ENCODE measurements at regions not wholly inside any gene's neighbourhood (a gene's known extent, or its start where the extent isn't known, plus 50 kb on each side); places are given as distances from the start of the nearest gene placed in this dataset.

DNA sequence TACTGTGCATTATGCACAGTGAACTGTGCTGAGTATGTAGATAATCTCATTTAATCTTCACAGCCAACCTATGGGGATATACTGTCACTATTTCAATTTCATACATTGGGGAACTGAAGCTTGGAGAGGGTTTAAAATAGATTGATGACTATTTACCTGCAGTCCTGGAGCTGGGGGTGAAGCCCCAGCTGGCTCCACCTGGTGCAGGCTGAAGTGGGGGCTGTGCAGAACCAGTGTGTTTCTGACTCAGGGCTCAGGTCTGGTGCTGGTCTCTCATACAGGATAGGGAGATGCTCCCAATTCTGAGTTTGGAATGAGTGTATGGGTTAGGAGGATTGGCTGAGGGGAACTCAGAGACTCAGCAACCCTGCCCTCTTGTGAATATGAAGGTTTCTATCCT is 176.1 kb upstream of the CEP162 start:
- ATAC-seq: no peak
- Histone ChIP-seq H3K27me3 (ENCODE audit: control insufficient read depth, insufficient read depth, low read length) (no peaks in the 10 kb centered on the region), H3K36me3 (ENCODE audit: control insufficient read depth, insufficient read depth, low read length) (no peaks in the 10 kb centered on the region; the same call in 1 of the 2 replicates), H3K9me3 (ENCODE audit: control insufficient read depth, insufficient read depth, low read depth, low read length) (no peaks in the 10 kb centered on the region), H3K27ac (ENCODE audit: low read length) (no peak overlapping the region), H3K4me3 (ENCODE audit: low read depth in 2 of 2, low read length in 2 of 2) (no peak overlapping the region), H3K4me1 (ENCODE audit: control insufficient read depth, insufficient read depth, low read length) (no peaks in the 10 kb centered on the region)
- TF ChIP-seq SIN3A (IDR thresholded peaks at IDR 0.05; ENCODE audit: borderline replicate concordance, insufficient read depth, low read depth, low read length): no peak
- no peak for TF ChIP-seq CTCF (IDR thresholded peaks at IDR 0.05)
- TF ChIP-seq TCF7L2 (IDR thresholded peaks at IDR 0.05; ENCODE audit: low read depth, low read length): no peak
- TF ChIP-seq, protein P1, sequence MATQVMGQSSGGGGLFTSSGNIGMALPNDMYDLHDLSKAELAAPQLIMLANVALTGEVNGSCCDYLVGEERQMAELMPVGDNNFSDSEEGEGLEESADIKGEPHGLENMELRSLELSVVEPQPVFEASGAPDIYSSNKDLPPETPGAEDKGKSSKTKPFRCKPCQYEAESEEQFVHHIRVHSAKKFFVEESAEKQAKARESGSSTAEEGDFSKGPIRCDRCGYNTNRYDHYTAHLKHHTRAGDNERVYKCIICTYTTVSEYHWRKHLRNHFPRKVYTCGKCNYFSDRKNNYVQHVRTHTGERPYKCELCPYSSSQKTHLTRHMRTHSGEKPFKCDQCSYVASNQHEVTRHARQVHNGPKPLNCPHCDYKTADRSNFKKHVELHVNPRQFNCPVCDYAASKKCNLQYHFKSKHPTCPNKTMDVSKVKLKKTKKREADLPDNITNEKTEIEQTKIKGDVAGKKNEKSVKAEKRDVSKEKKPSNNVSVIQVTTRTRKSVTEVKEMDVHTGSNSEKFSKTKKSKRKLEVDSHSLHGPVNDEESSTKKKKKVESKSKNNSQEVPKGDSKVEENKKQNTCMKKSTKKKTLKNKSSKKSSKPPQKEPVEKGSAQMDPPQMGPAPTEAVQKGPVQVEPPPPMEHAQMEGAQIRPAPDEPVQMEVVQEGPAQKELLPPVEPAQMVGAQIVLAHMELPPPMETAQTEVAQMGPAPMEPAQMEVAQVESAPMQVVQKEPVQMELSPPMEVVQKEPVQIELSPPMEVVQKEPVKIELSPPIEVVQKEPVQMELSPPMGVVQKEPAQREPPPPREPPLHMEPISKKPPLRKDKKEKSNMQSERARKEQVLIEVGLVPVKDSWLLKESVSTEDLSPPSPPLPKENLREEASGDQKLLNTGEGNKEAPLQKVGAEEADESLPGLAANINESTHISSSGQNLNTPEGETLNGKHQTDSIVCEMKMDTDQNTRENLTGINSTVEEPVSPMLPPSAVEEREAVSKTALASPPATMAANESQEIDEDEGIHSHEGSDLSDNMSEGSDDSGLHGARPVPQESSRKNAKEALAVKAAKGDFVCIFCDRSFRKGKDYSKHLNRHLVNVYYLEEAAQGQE (IDR thresholded peaks at IDR 0.05; ENCODE audit: insufficient read depth in 1 of 2, low read depth in 2 of 2, low read length in 1 of 2): no peak
- TF ChIP-seq POLR2AphosphoS5 (IDR thresholded peaks at IDR 0.05; ENCODE audit: low read depth, low read length): no peak
- in situ Hi-C loops (cut with HindIII; ENCODE audit: low pct_unique_long_range_greater_than_20kb, low sequenced_read_pairs): no loop called here
- intact Hi-C loops (cut with micrococcal nuclease; ENCODE audit: unreplicated experiment): no loop called here
- DNase-seq (ENCODE audit: low read depth, low spot score): no peak
- CTCF ChIA-PET: no interaction called here
- BruUV-seq (replicated peaks): no TSS peak
- POLR2A ChIA-PET: interaction anchor here (0.7 kb wide), 1 partner anchor 266 kb away, joined by 16 read pairs; no protein-coding TSS in a partner anchor

GRCh38 chr6:84399003-84399402 is 171.6 kb upstream of the CEP162 start:
- POLR2A ChIA-PET: no interaction called here

More at GRCh38 chr6:84399003-84399402, 171.6 kb upstream of the CEP162 start:
- intact Hi-C loops (cut with micrococcal nuclease; ENCODE audit: unreplicated experiment): no loop called here
- Histone ChIP-seq H3K27me3 (ENCODE audit: control insufficient read depth, insufficient read depth, low read length) (no peaks in the 10 kb centered on the region), H3K36me3 (ENCODE audit: control insufficient read depth, insufficient read depth, low read length) (no peaks in the 10 kb centered on the region; the same call in 1 of the 2 replicates), H3K9me3 (ENCODE audit: control insufficient read depth, insufficient read depth, low read depth, low read length) (no peaks in the 10 kb centered on the region), H3K4me3 (ENCODE audit: low read depth in 2 of 2, low read length in 2 of 2) (no peak overlapping the region), H3K27ac (ENCODE audit: low read length) (no peak overlapping the region), H3K4me1 (ENCODE audit: control insufficient read depth, insufficient read depth, low read length) (no peaks in the 10 kb centered on the region)
- in situ Hi-C loops (cut with HindIII; ENCODE audit: low pct_unique_long_range_greater_than_20kb, low sequenced_read_pairs): no loop called here
- DNase-seq (ENCODE audit: low read depth, low spot score) (no peak), ATAC-seq (no peak)
- TF ChIP-seq CTCF (IDR thresholded peaks at IDR 0.05): no peak
- TF ChIP-seq POLR2AphosphoS5 (IDR thresholded peaks at IDR 0.05; ENCODE audit: low read depth, low read length): no peak
- no peak for TF ChIP-seq SIN3A (IDR thresholded peaks at IDR 0.05; ENCODE audit: borderline replicate concordance, insufficient read depth, low read depth, low read length)
- no peak for TF ChIP-seq TCF7L2 (IDR thresholded peaks at IDR 0.05; ENCODE audit: low read depth, low read length)
- CTCF ChIA-PET: no interaction called here
- no TSS peak for BruUV-seq (replicated peaks)
